ENCODE measurements at regions not wholly inside any gene's neighbourhood (a gene's known extent, or its start where the extent isn't known, plus 50 kb on each side); places are given as distances from the start of the nearest gene placed in this dataset.

- FAIRE-seq: peak; percentile 18
- H3K9me1 ChIP-seq (replicated peaks; ENCODE audit: control insufficient read depth, extremely low read depth, insufficient read depth, low read length): no peaks in the 10 kb centered on the region
- no TSS peak for BruUV-seq (replicated peaks)
- ChIA-PET POLR2A (no interaction called here), CTCF (no interaction called here)
- H2AFZ ChIP-seq (ENCODE audit: low read depth, low read length): no peak overlapping the region
- H3K9ac ChIP-seq (replicated peaks; ENCODE audit: extremely low read depth, insufficient read depth, low read length): no peak overlapping the region
- H3K4me3 ChIP-seq (replicated peaks in 1 of 3; ENCODE audit: insufficient read depth in 1 of 3, low read depth in 1 of 3, low read length in 3 of 3): no peak overlapping the region
- H3K4me1 ChIP-seq (ENCODE audit: control insufficient read depth, extremely low read depth, insufficient read depth, low read length): no peaks in the 10 kb centered on the region
- dilution Hi-C loops (cut with MboI; ENCODE audit: extremely low pct_ligation_motif_present, low sequenced_read_pairs): no loop called here
- no peak overlapping the region for H3K4me2 ChIP-seq (ENCODE audit: insufficient read depth, low read length)
- H3K27ac ChIP-seq (ENCODE audit: insufficient read depth, low read depth, low read length): no peak overlapping the region
- H4K20me1 ChIP-seq (replicated peaks; ENCODE audit: control insufficient read depth, extremely low read depth, insufficient read depth, low read length): no peaks in the 10 kb centered on the region
- intact Hi-C loops (cut with micrococcal nuclease): no loop called here
- no peaks in the 10 kb centered on the region for H3K36me3 ChIP-seq (ENCODE audit: control insufficient read depth in 2 of 2, extremely low read depth in 1 of 2, insufficient read depth in 2 of 2, low read length in 2 of 2)
- H3K27me3 ChIP-seq (ENCODE audit: control insufficient read depth in 2 of 2, insufficient read depth in 2 of 2, low read length in 2 of 2): no peaks in the 10 kb centered on the region
- no peaks in the 10 kb centered on the region for H3K9me3 ChIP-seq (replicated peaks; ENCODE audit: control insufficient read depth, insufficient read depth, low read length)
- TF ChIP-seq FOS (IDR thresholded peaks at IDR 0.05; ENCODE audit: borderline replicate concordance, insufficient read depth, low read length) (no peak), MYC (IDR thresholded peaks at IDR 0.05; ENCODE audit: low read depth, low read length) (no peak), EZH2 (IDR thresholded peaks at IDR 0.05; ENCODE audit: borderline replicate concordance, low read depth, low read length, severe bottlenecking) (no peak), GATA2 (IDR thresholded peaks at IDR 0.05; ENCODE audit: insufficient read depth, insufficient read length, low read depth, low read length) (no peak), POLR2A (IDR thresholded peaks at IDR 0.05; ENCODE audit: low read depth, low read length) (no peak), JUN (IDR thresholded peaks at IDR 0.05; ENCODE audit: borderline replicate concordance, insufficient read depth, insufficient read length, low read depth) (no peak), POLR2AphosphoS5 (IDR thresholded peaks at IDR 0.05; ENCODE audit: insufficient read depth, low read depth, low read length) (no peak)
- TF ChIP-seq, protein P1, sequence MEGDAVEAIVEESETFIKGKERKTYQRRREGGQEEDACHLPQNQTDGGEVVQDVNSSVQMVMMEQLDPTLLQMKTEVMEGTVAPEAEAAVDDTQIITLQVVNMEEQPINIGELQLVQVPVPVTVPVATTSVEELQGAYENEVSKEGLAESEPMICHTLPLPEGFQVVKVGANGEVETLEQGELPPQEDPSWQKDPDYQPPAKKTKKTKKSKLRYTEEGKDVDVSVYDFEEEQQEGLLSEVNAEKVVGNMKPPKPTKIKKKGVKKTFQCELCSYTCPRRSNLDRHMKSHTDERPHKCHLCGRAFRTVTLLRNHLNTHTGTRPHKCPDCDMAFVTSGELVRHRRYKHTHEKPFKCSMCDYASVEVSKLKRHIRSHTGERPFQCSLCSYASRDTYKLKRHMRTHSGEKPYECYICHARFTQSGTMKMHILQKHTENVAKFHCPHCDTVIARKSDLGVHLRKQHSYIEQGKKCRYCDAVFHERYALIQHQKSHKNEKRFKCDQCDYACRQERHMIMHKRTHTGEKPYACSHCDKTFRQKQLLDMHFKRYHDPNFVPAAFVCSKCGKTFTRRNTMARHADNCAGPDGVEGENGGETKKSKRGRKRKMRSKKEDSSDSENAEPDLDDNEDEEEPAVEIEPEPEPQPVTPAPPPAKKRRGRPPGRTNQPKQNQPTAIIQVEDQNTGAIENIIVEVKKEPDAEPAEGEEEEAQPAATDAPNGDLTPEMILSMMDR (IDR thresholded peaks at IDR 0.05; ENCODE audit: extremely low read depth in 1 of 2, insufficient read depth in 1 of 2, low read depth in 1 of 2, low read length in 2 of 2): no peak
- TF ChIP-seq, protein P2, sequence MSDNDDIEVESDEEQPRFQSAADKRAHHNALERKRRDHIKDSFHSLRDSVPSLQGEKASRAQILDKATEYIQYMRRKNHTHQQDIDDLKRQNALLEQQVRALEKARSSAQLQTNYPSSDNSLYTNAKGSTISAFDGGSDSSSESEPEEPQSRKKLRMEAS (IDR thresholded peaks at IDR 0.05; ENCODE audit: insufficient read depth, insufficient read length): no peak
- no peaks in the 10 kb centered on the region for H3K79me2 ChIP-seq (ENCODE audit: control insufficient read depth, insufficient read depth, low read length)
- no peak for DNase-seq (ENCODE audit: low read depth, low spot score)
Measured at GRCh38 chr4:95641571-95641970, 92.8 kb upstream of the UNC5C start.

All from endothelial cell of umbilical vein (primary cell).